HepG2 (cell line): ENCODE measurements at regions not wholly inside any gene's neighbourhood (a gene's known extent, or its start where the extent isn't known, plus 50 kb on each side); places are given as distances from the start of the nearest gene placed in this dataset.

Source experiments
- FOXK1 ChIP-seq: sonication (generic); formaldehyde crosslinking; IDR thresholded peaks from 2 replicates; pipeline ENCODE4 v1.4.0; 2020; ENCODE audit warnings: low read depth, missing genetic modification reagents, borderline replicate concordance
- GABPA ChIP-seq, 2 experiments: IDR thresholded peaks; 2 replicates each; pipeline ENCODE4 v1.6.1; 2011 to 2016; ENCODE audit warnings: low read depth in 2 of 2, low read length in 1 of 2, missing biosample characterization in 1 of 2, missing genetic modification characterization in 1 of 2
- POLR2AphosphoS2 ChIP-seq: IDR thresholded peaks from 2 replicates; pipeline ENCODE4 v1.6.1; 2011; ENCODE audit warnings: low read depth, low read length, improper control_type of control experiment
- SIN3B ChIP-seq: fragments of 150-350 bp; IDR thresholded peaks from 2 replicates; pipeline ENCODE4 v1.6.1; 2014; ENCODE audit warnings: low read length
- SMARCC2 ChIP-seq: fragments of 450-650 bp; IDR thresholded peaks from 2 replicates; pipeline ENCODE4 v1.6.1; 2017; ENCODE audit warnings: antibody characterized with exemption, mild to moderate bottlenecking
- TF ChIP-seq, protein P1 (sequence below), 2 experiments: IDR thresholded peaks; 2 replicates each; pipeline ENCODE4 v1.6.1; 2011 to 2012; ENCODE audit warnings: low read length in 2 of 2, borderline replicate concordance in 1 of 2, low read depth in 1 of 2, mild to moderate bottlenecking in 1 of 2, moderate library complexity in 1 of 2
- TF ChIP-seq, protein P2 (sequence below): sonication (generic); formaldehyde crosslinking; IDR thresholded peaks from 2 replicates; pipeline ENCODE4 v1.4.0; 2020; ENCODE audit warnings: mild to moderate bottlenecking, missing genetic modification reagents, borderline replicate concordance
- TF ChIP-seq, protein P3 (sequence below): sonication (generic); formaldehyde crosslinking; IDR thresholded peaks from 2 replicates; pipeline ENCODE4 v1.4.0; 2020; ENCODE audit warnings: missing genetic modification reagents, mild to moderate bottlenecking, borderline replicate concordance
- TF ChIP-seq, protein P4 (sequence below): IDR thresholded peaks from 2 replicates; pipeline ENCODE4 v1.6.1; 2016
- TF ChIP-seq, protein P5 (sequence below): sonication (generic); formaldehyde crosslinking; IDR thresholded peaks from 2 replicates; pipeline ENCODE4 v1.9.0; 2021; ENCODE audit warnings: missing genetic modification reagents, borderline replicate concordance

DNA sequence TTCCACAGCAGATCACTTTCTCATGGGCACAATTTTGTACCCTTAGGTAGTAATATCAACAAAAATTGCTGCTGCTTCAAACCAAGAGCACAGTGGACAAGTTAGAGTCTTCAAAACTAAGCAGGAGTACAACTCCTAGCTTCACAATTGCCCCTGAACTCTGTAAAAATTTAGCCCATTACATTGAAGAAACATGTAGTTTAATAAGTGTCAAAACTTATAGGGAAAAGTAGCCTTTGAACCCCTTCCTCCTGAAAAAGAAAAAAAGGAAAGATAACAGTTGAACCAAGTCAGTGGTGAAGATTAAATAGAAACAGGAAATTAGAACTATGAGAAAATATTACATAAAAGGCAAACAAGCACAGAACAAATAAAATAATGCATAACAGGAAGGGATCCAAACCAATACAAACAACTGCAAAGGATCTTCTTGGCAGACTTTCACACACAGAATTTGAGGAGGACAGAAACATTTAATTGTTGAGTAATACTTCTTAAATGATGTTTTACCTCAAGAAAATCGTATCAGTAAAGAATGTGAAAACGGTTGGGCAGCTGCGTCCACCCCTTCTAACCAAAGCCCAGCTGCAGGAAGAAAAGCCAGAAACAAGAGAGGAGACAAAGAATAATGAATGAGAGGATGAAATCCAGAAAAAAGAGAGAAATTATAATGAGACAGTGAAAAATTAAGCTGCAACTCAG lies 636.0 kb downstream of the NR2F1-AS1 start (continued):
- TF ChIP-seq, protein P1, sequence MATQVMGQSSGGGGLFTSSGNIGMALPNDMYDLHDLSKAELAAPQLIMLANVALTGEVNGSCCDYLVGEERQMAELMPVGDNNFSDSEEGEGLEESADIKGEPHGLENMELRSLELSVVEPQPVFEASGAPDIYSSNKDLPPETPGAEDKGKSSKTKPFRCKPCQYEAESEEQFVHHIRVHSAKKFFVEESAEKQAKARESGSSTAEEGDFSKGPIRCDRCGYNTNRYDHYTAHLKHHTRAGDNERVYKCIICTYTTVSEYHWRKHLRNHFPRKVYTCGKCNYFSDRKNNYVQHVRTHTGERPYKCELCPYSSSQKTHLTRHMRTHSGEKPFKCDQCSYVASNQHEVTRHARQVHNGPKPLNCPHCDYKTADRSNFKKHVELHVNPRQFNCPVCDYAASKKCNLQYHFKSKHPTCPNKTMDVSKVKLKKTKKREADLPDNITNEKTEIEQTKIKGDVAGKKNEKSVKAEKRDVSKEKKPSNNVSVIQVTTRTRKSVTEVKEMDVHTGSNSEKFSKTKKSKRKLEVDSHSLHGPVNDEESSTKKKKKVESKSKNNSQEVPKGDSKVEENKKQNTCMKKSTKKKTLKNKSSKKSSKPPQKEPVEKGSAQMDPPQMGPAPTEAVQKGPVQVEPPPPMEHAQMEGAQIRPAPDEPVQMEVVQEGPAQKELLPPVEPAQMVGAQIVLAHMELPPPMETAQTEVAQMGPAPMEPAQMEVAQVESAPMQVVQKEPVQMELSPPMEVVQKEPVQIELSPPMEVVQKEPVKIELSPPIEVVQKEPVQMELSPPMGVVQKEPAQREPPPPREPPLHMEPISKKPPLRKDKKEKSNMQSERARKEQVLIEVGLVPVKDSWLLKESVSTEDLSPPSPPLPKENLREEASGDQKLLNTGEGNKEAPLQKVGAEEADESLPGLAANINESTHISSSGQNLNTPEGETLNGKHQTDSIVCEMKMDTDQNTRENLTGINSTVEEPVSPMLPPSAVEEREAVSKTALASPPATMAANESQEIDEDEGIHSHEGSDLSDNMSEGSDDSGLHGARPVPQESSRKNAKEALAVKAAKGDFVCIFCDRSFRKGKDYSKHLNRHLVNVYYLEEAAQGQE (IDR thresholded peaks at IDR 0.05; ENCODE audit: borderline replicate concordance in 1 of 2, low read depth in 1 of 2, low read length in 2 of 2), result no peak
- no peak for TF ChIP-seq SIN3B
- TF ChIP-seq, protein P2, sequence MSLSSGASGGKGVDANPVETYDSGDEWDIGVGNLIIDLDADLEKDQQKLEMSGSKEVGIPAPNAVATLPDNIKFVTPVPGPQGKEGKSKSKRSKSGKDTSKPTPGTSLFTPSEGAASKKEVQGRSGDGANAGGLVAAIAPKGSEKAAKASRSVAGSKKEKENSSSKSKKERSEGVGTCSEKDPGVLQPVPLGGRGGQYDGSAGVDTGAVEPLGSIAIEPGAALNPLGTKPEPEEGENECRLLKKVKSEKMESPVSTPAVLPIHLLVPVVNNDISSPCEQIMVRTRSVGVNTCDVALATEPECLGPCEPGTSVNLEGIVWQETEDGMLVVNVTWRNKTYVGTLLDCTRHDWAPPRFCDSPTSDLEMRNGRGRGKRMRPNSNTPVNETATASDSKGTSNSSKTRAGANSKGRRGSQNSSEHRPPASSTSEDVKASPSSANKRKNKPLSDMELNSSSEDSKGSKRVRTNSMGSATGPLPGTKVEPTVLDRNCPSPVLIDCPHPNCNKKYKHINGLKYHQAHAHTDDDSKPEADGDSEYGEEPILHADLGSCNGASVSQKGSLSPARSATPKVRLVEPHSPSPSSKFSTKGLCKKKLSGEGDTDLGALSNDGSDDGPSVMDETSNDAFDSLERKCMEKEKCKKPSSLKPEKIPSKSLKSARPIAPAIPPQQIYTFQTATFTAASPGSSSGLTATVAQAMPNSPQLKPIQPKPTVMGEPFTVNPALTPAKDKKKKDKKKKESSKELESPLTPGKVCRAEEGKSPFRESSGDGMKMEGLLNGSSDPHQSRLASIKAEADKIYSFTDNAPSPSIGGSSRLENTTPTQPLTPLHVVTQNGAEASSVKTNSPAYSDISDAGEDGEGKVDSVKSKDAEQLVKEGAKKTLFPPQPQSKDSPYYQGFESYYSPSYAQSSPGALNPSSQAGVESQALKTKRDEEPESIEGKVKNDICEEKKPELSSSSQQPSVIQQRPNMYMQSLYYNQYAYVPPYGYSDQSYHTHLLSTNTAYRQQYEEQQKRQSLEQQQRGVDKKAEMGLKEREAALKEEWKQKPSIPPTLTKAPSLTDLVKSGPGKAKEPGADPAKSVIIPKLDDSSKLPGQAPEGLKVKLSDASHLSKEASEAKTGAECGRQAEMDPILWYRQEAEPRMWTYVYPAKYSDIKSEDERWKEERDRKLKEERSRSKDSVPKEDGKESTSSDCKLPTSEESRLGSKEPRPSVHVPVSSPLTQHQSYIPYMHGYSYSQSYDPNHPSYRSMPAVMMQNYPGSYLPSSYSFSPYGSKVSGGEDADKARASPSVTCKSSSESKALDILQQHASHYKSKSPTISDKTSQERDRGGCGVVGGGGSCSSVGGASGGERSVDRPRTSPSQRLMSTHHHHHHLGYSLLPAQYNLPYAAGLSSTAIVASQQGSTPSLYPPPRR (CRISPR knock-in tag), result peak; percentile 54; the same call in 1 of the 2 replicates
- TF ChIP-seq, protein P3, sequence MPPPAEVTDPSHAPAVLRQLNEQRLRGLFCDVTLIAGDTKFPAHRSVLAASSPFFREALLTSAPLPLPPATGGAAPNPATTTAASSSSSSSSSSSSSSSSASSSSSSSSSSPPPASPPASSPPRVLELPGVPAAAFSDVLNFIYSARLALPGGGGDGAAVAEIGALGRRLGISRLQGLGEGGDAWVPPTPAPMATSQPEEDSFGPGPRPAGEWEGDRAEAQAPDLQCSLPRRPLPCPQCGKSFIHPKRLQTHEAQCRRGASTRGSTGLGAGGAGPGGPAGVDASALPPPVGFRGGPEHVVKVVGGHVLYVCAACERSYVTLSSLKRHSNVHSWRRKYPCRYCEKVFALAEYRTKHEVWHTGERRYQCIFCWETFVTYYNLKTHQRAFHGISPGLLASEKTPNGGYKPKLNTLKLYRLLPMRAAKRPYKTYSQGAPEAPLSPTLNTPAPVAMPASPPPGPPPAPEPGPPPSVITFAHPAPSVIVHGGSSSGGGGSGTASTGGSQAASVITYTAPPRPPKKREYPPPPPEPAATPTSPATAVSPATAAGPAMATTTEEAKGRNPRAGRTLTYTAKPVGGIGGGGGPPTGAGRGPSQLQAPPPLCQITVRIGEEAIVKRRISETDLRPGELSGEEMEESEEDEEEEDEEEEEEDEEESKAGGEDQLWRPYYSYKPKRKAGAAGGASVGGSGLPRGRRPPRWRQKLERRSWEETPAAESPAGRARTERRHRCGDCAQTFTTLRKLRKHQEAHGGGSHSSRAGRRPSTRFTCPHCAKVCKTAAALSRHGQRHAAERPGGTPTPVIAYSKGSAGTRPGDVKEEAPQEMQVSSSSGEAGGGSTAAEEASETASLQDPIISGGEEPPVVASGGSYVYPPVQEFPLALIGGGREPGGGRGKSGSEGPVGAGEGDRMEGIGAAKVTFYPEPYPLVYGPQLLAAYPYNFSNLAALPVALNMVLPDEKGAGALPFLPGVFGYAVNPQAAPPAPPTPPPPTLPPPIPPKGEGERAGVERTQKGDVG (CRISPR knock-in tag), result no peak
- TF ChIP-seq, protein P4, sequence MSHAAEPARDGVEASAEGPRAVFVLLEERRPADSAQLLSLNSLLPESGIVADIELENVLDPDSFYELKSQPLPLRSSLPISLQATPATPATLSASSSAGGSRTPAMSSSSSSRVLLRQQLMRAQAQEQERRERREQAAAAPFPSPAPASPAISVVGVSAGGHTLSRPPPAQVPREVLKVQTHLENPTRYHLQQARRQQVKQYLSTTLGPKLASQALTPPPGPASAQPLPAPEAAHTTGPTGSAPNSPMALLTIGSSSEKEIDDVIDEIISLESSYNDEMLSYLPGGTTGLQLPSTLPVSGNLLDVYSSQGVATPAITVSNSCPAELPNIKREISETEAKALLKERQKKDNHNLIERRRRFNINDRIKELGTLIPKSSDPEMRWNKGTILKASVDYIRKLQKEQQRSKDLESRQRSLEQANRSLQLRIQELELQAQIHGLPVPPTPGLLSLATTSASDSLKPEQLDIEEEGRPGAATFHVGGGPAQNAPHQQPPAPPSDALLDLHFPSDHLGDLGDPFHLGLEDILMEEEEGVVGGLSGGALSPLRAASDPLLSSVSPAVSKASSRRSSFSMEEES (CRISPR knock-in tag), result peak; percentile 80; the same call in 1 of the 2 replicates
- TF ChIP-seq POLR2AphosphoS2, result no peak
- TF ChIP-seq SMARCC2, result no peak
- TF ChIP-seq, protein P5, sequence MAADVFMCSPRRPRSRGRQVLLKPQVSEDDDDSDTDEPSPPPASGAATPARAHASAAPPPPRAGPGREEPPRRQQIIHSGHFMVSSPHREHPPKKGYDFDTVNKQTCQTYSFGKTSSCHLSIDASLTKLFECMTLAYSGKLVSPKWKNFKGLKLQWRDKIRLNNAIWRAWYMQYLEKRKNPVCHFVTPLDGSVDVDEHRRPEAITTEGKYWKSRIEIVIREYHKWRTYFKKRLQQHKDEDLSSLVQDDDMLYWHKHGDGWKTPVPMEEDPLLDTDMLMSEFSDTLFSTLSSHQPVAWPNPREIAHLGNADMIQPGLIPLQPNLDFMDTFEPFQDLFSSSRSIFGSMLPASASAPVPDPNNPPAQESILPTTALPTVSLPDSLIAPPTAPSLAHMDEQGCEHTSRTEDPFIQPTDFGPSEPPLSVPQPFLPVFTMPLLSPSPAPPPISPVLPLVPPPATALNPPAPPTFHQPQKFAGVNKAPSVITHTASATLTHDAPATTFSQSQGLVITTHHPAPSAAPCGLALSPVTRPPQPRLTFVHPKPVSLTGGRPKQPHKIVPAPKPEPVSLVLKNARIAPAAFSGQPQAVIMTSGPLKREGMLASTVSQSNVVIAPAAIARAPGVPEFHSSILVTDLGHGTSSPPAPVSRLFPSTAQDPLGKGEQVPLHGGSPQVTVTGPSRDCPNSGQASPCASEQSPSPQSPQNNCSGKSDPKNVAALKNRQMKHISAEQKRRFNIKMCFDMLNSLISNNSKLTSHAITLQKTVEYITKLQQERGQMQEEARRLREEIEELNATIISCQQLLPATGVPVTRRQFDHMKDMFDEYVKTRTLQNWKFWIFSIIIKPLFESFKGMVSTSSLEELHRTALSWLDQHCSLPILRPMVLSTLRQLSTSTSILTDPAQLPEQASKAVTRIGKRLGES (CRISPR knock-in tag), result peak; percentile 29; the same call in 1 of the 2 replicates
- 0 out of 2 replicates have a peak, but pooled peaks have one; percentile 66 for TF ChIP-seq FOXK1 (CRISPR knock-in tag)
- TF ChIP-seq GABPA (IDR thresholded peaks at IDR 0.05; ENCODE audit: low read depth, low read length), result no peak
- TF ChIP-seq GABPA (CRISPR knock-in tag; IDR thresholded peaks at IDR 0.05; ENCODE audit: low read depth), result peak; percentile 37; the same call in 1 of the 2 replicates
